ENCODE measurements at regions not wholly inside any gene's neighbourhood (a gene's known extent, or its start where the extent isn't known, plus 50 kb on each side); places are given as distances from the start of the nearest gene placed in this dataset.

- DNase-seq (ENCODE audit: low read depth), result no peak
- no peak overlapping the region for H3K4me3 ChIP-seq (ENCODE audit: low read depth, low read length)
- no peak for TF ChIP-seq CTCF (conservative IDR thresholded peaks at IDR 0.05; ENCODE audit: low read depth, low read length)
Measured at GRCh38 chr18:22275706-22276333, 106.4 kb downstream of the GATA6 start.

GRCh38 chr18:22273101-22274039 lies 104.0 kb downstream of the GATA6 start:
- DNase-seq (ENCODE audit: low read depth), result no peak
- no peak overlapping the region for H3K4me3 ChIP-seq (ENCODE audit: low read depth, low read length)
- TF ChIP-seq CTCF (conservative IDR thresholded peaks at IDR 0.05; ENCODE audit: low read depth, low read length), result no peak

GRCh38 chr18:22272242-22272641 lies 102.9 kb downstream of the GATA6 start:
- no peak for TF ChIP-seq CTCF (conservative IDR thresholded peaks at IDR 0.05; ENCODE audit: low read depth, low read length)
- DNase-seq (ENCODE audit: low read depth), result no peak
- H3K4me3 ChIP-seq (ENCODE audit: low read depth, low read length), result no peak overlapping the region

- DNase-seq (ENCODE audit: low read depth), result no peak
- H3K4me3 ChIP-seq (ENCODE audit: low read depth, low read length), result no peak overlapping the region
- no peak for TF ChIP-seq CTCF (conservative IDR thresholded peaks at IDR 0.05; ENCODE audit: low read depth, low read length)
Measured at GRCh38 chr18:22271030-22271429, 101.6 kb downstream of the GATA6 start.

GRCh38 chr18:22268641-22269128 lies 99.3 kb downstream of the GATA6 start:
- no peak for TF ChIP-seq CTCF (conservative IDR thresholded peaks at IDR 0.05; ENCODE audit: low read depth, low read length)
- no peak for DNase-seq (ENCODE audit: low read depth)
- H3K4me3 ChIP-seq (ENCODE audit: low read depth, low read length), result no peak overlapping the region

- TF ChIP-seq CTCF (conservative IDR thresholded peaks at IDR 0.05; ENCODE audit: low read depth, low read length), result no peak
- no peak overlapping the region for H3K4me3 ChIP-seq (ENCODE audit: low read depth, low read length)
- no peak for DNase-seq (ENCODE audit: low read depth)
Measured at GRCh38 chr18:22267697-22268096, 98.3 kb downstream of the GATA6 start.
